Daoy (cell line): ENCODE measurements at regions not wholly inside any gene's neighbourhood (a gene's known extent, or its start where the extent isn't known, plus 50 kb on each side); places are given as distances from the start of the nearest gene placed in this dataset.

ENCODE experiments used
- DNase-seq: peaks from one replicate; pipeline ENCODE4 v3.0.0-alpha.2; 2015; ENCODE audit warnings: low read depth

- DNase-seq, result no peak
Observed at GRCh38 chr6:149149653-149150052, 167.9 kb upstream of the TAB2 start.

GRCh38 chr6:149150301-149150700 is 167.2 kb upstream of the TAB2 start:
- no peak for DNase-seq

- DNase-seq, result no peak
Observed at GRCh38 chr6:149150801-149151398, 166.6 kb upstream of the TAB2 start.

- DNase-seq, result no peak
Observed at GRCh38 chr6:149152521-149152920, 165.0 kb upstream of the TAB2 start.

GRCh38 chr6:149153100-149153499 is 164.4 kb upstream of the TAB2 start:
- no peak for DNase-seq

- no peak for DNase-seq
Observed at GRCh38 chr6:149153693-149154092, 163.8 kb upstream of the TAB2 start.

- no peak for DNase-seq
Observed at GRCh38 chr6:149154261-149154821, 163.2 kb upstream of the TAB2 start.

- no peak for DNase-seq
Observed at GRCh38 chr6:149157126-149157525, 160.4 kb upstream of the TAB2 start.

GRCh38 chr6:149158076-149158475 is 159.4 kb upstream of the TAB2 start:
- DNase-seq, result no peak

GRCh38 chr6:149160943-149161342 is 156.6 kb upstream of the TAB2 start:
- no peak for DNase-seq

- DNase-seq, result no peak
Observed at GRCh38 chr6:149162924-149163323, 154.6 kb upstream of the TAB2 start.

- DNase-seq, result no peak
Observed at GRCh38 chr6:149164199-149164750, 153.2 kb upstream of the TAB2 start.

- peak; percentile 17 for DNase-seq
Observed at GRCh38 chr6:149166336-149166735, 151.2 kb upstream of the TAB2 start.

GRCh38 chr6:149166747-149167146 is 150.8 kb upstream of the TAB2 start:
- DNase-seq, result peak; percentile 37

GRCh38 chr6:149168968-149169367 is 148.5 kb upstream of the TAB2 start:
- no peak for DNase-seq

- peak; percentile 46 for DNase-seq
Observed at GRCh38 chr6:149169761-149170511, 147.6 kb upstream of the TAB2 start.

GRCh38 chr6:149170564-149171452 is 146.7 kb upstream of the TAB2 start:
- no peak for DNase-seq

- no peak for DNase-seq
Observed at GRCh38 chr6:149173222-149173621, 144.3 kb upstream of the TAB2 start.

GRCh38 chr6:149174962-149175361 is 142.6 kb upstream of the TAB2 start:
- no peak for DNase-seq

- no peak for DNase-seq
Observed at GRCh38 chr6:149176971-149177667, 140.4 kb upstream of the TAB2 start.

- DNase-seq, result no peak
Observed at GRCh38 chr6:149179431-149179830, 138.1 kb upstream of the TAB2 start.
